Stimulated activated naive CD8-positive, alpha-beta T cell treated with anti-CD3 and anti-CD28 coated beads, Interleukin-15, Interleukin-2, amounts not matched to agents 100 ng/mL and 50 ng/mL, for 24 hours (primary cell): ENCODE measurements at regions not wholly inside any gene's neighbourhood (a gene's known extent, or its start where the extent isn't known, plus 50 kb on each side); places are given as distances from the start of the nearest gene placed in this dataset.
"Not testable (repeated sequence)": the region's sequence is repeated elsewhere in the genome, so short reads cannot be mapped to it uniquely, and the experiment has no call there.

Experiments
- H3K27ac Mint-ChIP-seq: one replicate; pipeline ENCODE4 v1.8.0; 2021; ENCODE audit warnings: mild to moderate bottlenecking, mixed read lengths
- H3K27me3 Mint-ChIP-seq: one replicate; pipeline ENCODE4 v1.8.0; 2021; ENCODE audit warnings: mixed read lengths
- H3K36me3 Mint-ChIP-seq: one replicate; pipeline ENCODE4 v1.8.0; 2021; ENCODE audit warnings: low read depth, mixed read lengths
- H3K4me1 Mint-ChIP-seq: one replicate; pipeline ENCODE4 v1.8.0; 2021; ENCODE audit warnings: low read depth, mixed read lengths
- H3K4me3 Mint-ChIP-seq: one replicate; pipeline ENCODE4 v1.8.0; 2021; ENCODE audit warnings: mild to moderate bottlenecking, mixed read lengths
- H3K9me3 Mint-ChIP-seq: one replicate; pipeline ENCODE4 v1.8.0; 2021; ENCODE audit warnings: mixed read lengths

DNA sequence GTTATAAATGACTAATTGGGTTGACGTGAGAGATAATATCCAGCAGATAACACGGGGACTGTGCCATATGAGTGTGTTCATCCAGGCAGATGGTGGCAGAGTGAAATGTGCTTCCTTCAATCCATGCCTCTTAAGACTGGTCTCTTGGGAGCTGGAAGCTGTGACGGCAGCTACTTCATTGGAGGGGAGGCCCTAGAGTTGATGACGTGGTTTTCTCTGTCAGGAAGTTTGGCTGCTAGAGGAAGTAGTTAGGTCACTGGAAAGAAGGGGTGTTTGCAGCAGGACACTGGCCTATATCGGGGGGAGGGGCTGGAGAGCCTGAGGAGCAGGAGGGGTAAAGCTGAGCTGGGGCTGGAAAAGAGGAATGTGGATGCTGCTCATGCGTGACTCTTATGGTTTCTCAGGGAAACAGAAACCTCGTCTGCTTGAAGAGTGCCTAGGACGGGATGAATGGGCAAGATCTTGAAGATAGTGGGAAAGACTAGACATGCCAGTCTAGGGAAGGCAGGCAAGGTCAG lies 3051.6 kb downstream of the RPIA start:
- not testable (repeated sequence) for H3K4me1 Mint-ChIP-seq, H3K9me3 Mint-ChIP-seq, H3K27me3 Mint-ChIP-seq, H3K4me3 Mint-ChIP-seq, H3K36me3 Mint-ChIP-seq, H3K27ac Mint-ChIP-seq

DNA sequence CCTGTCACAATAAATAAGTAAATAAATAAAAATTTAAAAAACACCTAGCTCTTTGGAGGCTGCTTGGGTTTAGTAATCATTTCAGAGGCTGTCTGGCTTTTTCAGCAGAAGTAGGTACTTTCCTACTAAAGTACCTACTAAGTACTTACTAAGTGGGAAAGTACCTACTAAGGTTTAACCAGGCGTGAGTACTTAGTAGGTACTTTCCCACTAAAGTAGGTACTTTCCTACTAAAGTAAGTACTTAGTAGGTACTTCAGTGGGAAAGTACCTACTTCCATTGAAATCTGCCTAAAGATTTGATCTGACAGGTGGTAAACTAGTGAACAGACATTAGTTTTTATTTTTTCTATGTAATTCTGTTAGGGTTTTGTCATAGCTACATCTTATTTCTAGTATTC lies 3052.4 kb downstream of the RPIA start:
- not testable (repeated sequence) for H3K27me3 Mint-ChIP-seq, H3K4me3 Mint-ChIP-seq, H3K27ac Mint-ChIP-seq, H3K4me1 Mint-ChIP-seq, H3K9me3 Mint-ChIP-seq, H3K36me3 Mint-ChIP-seq

DNA sequence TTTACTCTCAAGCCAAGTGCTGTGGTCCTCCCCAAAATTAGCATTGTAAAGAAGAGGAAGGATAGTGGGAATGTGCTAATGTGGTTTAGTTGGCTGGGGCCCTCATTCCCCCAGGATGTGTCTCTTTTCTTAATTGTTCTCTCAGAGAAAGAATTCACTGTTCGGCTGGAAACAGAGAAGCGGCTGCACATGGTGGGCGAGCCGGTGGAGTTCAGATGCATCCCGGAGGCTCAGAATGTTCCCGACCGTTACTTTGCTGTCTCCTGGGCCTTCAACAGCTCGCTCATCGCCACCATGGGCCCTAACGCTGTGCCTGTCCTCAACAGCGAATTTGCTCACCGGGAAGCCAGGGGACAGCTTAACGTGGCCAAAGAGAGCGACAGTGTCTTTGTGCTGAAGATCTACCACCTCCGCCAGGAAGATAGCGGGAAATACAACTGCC lies 3053.2 kb downstream of the RPIA start:
- not testable (repeated sequence) for H3K36me3 Mint-ChIP-seq, H3K9me3 Mint-ChIP-seq, H3K27ac Mint-ChIP-seq, H3K4me1 Mint-ChIP-seq, H3K4me3 Mint-ChIP-seq
- H3K27me3 Mint-ChIP-seq: peaks cover 11% of the 10 kb centered on the region

DNA sequence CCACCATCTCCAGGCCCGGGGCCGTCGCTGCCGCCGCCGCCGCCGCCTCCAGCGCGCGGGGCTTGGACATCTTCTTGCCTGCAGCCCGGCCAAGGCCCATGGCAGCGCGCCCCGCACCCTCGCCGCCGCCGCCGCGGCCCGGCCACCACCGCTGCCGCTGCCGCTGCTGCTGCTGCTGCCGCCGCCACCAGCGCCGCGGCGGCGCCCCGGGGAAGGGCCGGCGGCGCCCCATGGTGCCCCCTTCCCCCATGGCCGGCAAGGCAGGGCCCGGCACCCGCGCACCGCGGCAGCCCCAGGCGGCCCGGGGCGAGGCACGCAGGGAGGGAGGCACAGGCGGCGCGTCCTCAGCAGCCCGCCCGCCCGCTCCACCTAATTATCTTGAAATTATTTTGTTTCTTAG lies 3057.4 kb downstream of the RPIA start:
- H3K4me3 Mint-ChIP-seq: no peak overlapping the region
- H3K9me3 Mint-ChIP-seq: peaks cover 9% of the 10 kb centered on the region
- H3K4me1 Mint-ChIP-seq: no peaks in the 10 kb centered on the region
- no peaks in the 10 kb centered on the region for H3K36me3 Mint-ChIP-seq
- H3K27ac Mint-ChIP-seq: no peak overlapping the region
- H3K27me3 Mint-ChIP-seq: peaks cover 14% of the 10 kb centered on the region

DNA sequence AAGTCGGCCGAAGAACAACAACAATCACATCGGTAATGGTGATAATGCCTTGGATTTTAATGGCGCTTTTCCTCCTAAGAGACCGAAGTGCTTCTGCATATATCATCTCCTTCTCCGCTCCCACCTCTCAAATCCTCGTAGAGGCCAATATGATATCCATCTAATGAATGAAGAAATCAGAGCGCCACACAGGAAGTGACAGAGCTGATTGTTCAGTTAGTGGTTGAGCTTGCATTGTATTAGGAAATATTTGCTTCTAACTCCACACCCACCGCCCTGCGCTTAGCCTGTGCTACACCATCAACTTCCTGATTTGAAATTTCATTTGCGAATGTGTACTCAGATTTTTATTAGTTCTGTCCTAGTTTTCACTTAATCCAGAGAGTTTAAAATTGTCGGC lies 3058.2 kb downstream of the RPIA start:
- H3K4me3 Mint-ChIP-seq, H3K4me1 Mint-ChIP-seq, H3K9me3 Mint-ChIP-seq, H3K36me3 Mint-ChIP-seq, H3K27ac Mint-ChIP-seq: not testable (repeated sequence)
- peaks cover 14% of the 10 kb centered on the region for H3K27me3 Mint-ChIP-seq

DNA sequence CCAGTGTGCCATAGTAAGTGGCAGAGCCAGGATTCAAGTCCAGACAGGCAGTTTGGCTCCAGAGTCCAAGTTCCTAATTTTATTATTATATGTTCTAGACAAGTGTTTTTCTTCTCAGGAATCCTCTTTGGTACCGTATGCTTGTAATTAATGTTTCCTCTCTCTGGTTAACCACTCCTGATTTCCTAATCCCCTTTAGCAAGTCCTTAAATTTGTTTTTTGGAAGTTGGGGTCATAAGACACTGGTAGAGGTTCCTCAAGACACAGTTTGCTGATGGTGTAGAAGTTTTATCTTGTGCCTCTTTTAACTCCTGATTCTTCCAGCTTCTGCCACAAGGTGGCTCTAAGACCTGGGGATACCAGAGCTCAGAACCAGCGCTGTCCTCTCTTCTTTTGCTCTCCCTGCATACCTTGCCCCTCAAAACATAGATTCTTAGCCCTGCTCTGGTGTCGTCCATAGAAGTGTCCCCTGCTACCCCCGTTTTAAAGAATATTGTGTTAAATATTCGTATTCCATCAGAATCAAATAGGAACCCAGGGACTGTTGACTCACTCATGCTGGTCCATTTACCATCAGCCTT lies 3068.0 kb downstream of the RPIA start:
- H3K27me3 Mint-ChIP-seq, H3K9me3 Mint-ChIP-seq, H3K4me1 Mint-ChIP-seq, H3K4me3 Mint-ChIP-seq, H3K36me3 Mint-ChIP-seq, H3K27ac Mint-ChIP-seq: not testable (repeated sequence)

DNA sequence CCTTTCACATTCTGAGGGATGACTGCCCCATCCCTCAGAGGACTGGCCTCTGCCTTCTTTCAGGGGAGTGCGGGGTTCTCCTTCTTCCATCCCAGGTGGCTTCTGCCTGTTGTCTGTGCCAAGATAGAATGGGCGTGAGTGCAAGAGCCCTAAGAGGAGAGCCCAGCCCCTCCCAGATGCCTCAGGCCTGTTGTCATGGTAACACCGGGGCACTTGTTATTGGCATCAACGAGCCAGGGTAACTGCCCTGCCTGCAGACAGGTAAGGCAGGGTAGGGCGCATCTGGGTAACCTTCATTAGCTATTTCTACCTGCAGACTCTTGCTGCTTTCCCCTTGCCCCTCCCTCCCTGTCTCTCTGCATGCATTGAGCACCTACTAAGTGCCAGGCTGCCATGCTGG lies 3069.2 kb downstream of the RPIA start:
- not testable (repeated sequence) for H3K4me1 Mint-ChIP-seq, H3K4me3 Mint-ChIP-seq, H3K9me3 Mint-ChIP-seq, H3K27ac Mint-ChIP-seq, H3K36me3 Mint-ChIP-seq, H3K27me3 Mint-ChIP-seq

DNA sequence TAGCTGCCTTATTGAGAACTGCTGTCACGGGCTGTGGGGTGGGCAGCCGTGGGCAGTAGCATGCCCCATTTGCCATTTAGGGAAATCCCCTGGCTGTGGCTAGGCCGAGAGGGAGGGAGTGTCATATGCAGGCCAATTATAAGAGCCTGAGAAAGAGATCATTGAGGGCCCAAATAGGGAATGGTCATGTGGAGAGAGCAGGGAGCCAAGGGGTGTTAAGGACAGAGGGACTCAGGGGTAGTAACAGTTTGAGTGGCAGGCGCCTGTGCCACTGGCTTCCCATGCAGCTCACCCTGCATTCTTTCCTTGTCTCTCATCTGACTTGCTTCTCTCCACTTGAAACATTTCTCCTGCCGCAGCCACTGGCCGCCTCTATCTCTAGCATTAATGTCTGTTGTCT lies 3070.8 kb downstream of the RPIA start:
- H3K27ac Mint-ChIP-seq, H3K36me3 Mint-ChIP-seq, H3K9me3 Mint-ChIP-seq, H3K4me1 Mint-ChIP-seq, H3K27me3 Mint-ChIP-seq, H3K4me3 Mint-ChIP-seq: not testable (repeated sequence)

DNA sequence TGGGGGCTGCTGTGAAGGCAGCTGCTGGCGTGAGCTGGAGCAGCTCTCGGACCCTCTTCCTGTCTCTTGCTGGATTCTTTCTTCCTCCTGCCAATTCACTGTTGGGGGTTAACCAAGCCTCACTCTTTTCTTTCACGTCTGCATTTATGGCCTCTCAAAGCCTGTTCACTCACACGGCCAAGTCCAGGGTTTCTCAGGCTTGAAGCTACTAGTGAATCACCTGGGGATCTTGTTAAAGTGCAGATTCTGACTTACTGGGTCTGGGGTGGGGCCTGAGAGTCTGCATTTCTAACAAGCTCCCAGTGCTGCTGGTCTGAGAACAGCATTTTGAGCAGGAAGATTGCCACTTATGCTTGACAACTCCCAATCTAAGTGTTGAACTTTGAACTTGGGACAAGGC lies 3072.2 kb downstream of the RPIA start:
- H3K4me3 Mint-ChIP-seq, H3K4me1 Mint-ChIP-seq, H3K27me3 Mint-ChIP-seq, H3K27ac Mint-ChIP-seq, H3K36me3 Mint-ChIP-seq, H3K9me3 Mint-ChIP-seq: not testable (repeated sequence)

DNA sequence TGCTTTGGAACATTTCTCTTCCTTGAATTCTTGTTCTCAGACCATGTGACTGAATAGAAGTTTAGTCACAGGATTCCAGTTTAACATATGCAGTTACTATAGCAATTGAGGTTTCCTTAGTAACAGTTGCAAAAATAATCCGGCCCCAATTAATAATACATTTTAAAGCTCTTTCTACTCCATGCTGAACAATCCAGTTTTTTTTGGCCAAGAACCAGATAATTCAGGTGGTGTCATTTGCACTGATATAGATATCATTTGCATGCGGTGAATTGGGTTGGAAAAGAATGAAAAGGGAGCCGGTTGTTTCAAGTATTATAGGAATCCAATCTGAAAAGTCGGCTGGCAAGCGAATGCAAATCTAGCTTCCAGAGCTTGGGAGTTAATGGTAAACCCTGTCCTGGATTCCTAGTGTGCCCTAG lies 3073.1 kb downstream of the RPIA start:
- not testable (repeated sequence) for H3K4me1 Mint-ChIP-seq, H3K9me3 Mint-ChIP-seq, H3K27me3 Mint-ChIP-seq, H3K27ac Mint-ChIP-seq, H3K36me3 Mint-ChIP-seq, H3K4me3 Mint-ChIP-seq

DNA sequence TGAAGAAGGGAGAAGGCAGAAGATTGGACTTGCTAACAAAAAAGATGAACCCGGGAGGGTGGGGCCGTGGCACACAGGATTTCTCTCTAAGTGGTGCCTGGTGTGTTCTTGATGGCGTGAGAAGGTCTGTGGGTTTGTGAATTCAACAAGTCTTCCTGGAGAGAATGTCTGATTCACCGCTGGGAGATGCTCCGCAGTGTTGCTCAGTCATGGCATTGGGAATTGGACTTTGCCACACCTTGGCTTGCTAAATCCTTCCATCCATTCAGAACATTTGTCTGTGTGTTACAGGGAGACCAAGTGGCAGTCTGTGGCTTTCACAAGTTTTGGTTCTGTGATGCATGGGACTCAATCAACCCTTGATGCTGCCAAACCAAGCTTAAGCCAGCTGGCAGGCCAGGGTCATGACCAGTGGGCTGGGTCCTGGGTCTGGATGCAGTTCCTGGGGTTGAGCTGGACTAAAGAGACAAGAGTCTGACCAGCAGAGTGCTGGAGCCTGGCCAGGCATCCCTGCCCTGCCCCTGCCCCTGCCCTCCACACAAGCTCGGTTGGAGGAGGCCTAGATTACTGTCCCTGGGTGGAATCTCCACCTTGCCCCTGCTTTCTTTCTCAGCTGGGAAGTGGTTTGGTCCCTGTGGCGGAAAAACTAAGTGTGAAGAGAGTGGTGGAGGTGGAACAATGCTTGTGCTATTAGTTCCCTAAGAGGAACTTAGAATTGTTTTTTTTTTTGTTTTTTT lies 3073.7 kb downstream of the RPIA start:
- not testable (repeated sequence) for H3K27ac Mint-ChIP-seq, H3K36me3 Mint-ChIP-seq, H3K4me1 Mint-ChIP-seq, H3K9me3 Mint-ChIP-seq, H3K27me3 Mint-ChIP-seq, H3K4me3 Mint-ChIP-seq

DNA sequence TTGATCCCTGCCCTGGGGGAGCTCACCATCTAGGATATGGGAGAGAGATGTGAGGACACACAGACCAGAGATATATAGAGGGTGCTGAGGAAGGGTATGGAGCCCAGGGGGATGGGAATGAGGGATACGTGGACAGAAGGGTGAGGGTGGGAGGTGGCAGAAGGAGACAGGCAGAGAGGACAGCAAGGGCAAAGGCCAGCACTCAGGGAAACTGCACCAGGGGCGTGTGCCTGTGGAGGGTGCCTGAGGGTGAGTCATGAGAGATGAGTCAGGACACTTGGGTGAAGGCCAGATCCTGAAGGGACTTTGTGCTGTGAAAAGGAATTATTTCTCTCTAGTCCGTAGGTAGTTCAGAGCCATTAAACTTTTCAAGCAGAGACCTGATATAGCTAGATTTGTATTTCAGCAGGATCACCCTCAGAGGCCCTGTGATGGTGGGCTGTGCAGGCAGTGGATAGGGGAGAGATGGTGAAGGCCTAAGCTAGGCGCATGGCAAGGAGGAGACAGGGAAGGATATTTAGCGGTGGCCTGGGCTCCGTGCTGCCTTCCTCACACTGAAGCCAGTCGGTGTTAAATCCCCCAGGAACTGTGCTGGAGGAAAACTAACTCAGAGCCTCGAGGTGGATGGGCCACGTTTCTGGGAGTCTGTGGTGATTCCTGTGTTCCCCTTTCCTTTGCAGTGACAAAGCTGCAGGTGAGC lies 3075.0 kb downstream of the RPIA start:
- not testable (repeated sequence) for H3K27me3 Mint-ChIP-seq, H3K36me3 Mint-ChIP-seq, H3K4me3 Mint-ChIP-seq, H3K9me3 Mint-ChIP-seq, H3K4me1 Mint-ChIP-seq, H3K27ac Mint-ChIP-seq

DNA sequence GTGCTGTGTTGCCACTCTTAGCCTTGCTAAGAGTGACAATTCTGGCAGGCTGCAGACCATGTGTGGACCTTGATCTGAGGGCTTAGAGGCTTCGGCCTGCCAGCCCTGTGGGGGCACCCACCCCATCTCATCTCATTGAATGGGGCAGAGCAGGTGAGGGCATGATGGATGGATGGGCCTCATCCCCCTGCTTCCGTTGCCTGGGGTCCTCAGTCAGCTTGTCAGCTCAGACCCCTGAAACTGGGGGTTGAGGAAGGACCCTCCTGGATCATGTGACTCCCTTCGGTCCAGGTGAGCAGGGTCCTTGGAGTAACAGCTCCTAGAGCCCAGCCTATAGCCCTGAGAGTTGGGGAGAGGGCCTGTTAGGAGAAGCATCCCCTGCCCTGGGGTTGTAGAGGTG lies 3076.8 kb downstream of the RPIA start:
- not testable (repeated sequence) for H3K4me3 Mint-ChIP-seq, H3K9me3 Mint-ChIP-seq

DNA sequence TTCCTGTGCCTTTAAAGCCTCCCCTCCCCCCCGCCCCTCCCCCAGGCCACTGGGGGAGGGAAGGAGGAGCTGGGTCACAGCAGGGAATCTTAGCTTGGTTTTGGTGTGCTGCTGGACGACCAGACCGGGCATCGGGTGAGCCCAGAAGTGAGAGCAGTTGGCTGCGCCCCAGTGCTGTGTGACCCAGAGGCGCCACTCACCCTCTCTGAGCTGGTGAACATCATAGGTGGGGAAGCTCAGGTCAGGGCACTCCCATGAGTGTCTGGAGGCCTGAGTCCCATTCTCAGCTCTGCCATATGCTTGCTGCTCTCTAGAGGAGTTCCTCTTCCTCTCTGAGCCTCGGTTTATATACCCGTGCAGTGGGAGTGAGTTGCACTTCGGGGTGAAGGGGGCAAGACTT lies 3077.5 kb downstream of the RPIA start:
- not testable (repeated sequence) for H3K27ac Mint-ChIP-seq, H3K4me1 Mint-ChIP-seq, H3K9me3 Mint-ChIP-seq, H3K36me3 Mint-ChIP-seq, H3K4me3 Mint-ChIP-seq, H3K27me3 Mint-ChIP-seq

More for the DNA sequence above, 3076.8 kb downstream of the RPIA start:
- H3K4me1 Mint-ChIP-seq, H3K36me3 Mint-ChIP-seq, H3K27me3 Mint-ChIP-seq, H3K27ac Mint-ChIP-seq: not testable (repeated sequence)

DNA sequence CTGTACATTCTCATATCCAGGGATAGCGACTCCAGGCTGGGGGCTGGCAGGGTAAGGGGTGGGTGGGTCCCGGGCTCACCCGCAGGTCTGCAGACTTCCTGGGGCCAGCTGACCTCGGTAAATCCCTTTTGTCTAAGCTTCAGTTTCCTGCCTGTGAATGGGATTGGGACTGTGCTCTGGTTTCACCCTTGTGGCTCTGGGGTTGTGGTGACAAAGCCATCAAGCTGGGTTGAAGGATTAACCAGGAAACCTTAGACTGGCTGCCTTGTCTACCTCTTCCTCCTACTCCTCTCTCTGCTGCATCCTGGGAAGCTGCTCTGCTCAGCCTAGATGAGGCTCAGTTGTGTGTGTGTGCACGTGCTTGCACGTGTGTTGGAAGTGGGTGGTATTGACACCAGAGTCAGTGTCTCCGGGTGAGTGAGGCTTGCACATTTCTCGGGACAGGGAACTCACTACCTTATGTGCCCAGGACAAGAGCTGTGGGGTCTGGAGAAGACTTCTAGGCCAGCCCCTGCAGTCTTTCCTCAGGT lies 3078.6 kb downstream of the RPIA start:
- H3K4me3 Mint-ChIP-seq, H3K36me3 Mint-ChIP-seq, H3K9me3 Mint-ChIP-seq, H3K27me3 Mint-ChIP-seq, H3K4me1 Mint-ChIP-seq: not testable (repeated sequence)
- H3K27ac Mint-ChIP-seq: peak overlapping the region; percentile 49

DNA sequence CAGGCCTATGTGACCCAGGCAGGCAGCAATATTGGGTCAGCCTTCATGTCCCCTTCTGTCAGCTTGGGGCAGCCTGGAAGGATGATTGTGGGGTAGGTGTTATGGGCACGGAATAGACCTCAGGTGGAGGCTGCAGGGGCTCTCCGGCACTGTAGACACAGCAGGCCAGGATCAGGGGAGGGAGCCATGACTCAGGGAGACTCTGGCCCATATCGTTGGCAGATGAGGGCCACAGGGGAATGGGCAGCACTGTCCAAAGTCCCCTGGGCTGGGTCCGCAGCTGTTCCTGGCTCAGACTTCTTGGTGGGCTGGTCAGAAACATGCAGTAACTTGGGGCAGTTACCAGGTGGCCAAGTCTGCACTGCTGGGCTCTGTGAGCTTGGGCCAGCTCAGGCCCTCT lies 3080.1 kb downstream of the RPIA start:
- not testable (repeated sequence) for H3K9me3 Mint-ChIP-seq, H3K4me3 Mint-ChIP-seq, H3K4me1 Mint-ChIP-seq, H3K27me3 Mint-ChIP-seq, H3K27ac Mint-ChIP-seq, H3K36me3 Mint-ChIP-seq
